DND-41 (cell line): ENCODE measurements at regions not wholly inside any gene's neighbourhood (a gene's known extent, or its start where the extent isn't known, plus 50 kb on each side); places are given as distances from the start of the nearest gene placed in this dataset.

Experiments
- ATAC-seq: fragments of 200-7000 bp; cut with Tn5 transposase; 3 replicates; pipeline ENCODE4 v1.9.1; 2021; ENCODE audit warnings: low read depth; ENCODE audit not compliant: insufficient read depth
- DNase-seq: peaks from one replicate; pipeline ENCODE4 v3.0.0-alpha.2; 2020
- H2AFZ ChIP-seq: 2 replicates; pipeline ENCODE4 v1.6.0; 2012; ENCODE audit warnings: low read depth, low read length
- H3K27ac ChIP-seq: 2 replicates; pipeline ENCODE4 v1.5.1; 2012; ENCODE audit warnings: low read length, inconsistent platforms
- H3K27me3 ChIP-seq: fragments of 200-600 bp; sonication (generic); 2 replicates; pipeline ENCODE4 v1.6.0; 2012; ENCODE audit warnings: low read length, mild to moderate bottlenecking, inconsistent platforms; ENCODE audit not compliant: insufficient read depth, poor library complexity
- H3K36me3 ChIP-seq: 2 replicates; pipeline ENCODE4 v1.5.1; 2012; ENCODE audit warnings: low read length, inconsistent platforms; ENCODE audit not compliant: insufficient read depth
- H3K4me1 ChIP-seq: 2 replicates; pipeline ENCODE4 v1.5.1; 2012; ENCODE audit warnings: mild to moderate bottlenecking, low read length; ENCODE audit not compliant: insufficient read depth
- H3K4me2 ChIP-seq: 2 replicates; pipeline ENCODE4 v1.6.0; 2012; ENCODE audit warnings: mild to moderate bottlenecking, moderate library complexity, low read length, inconsistent platforms; ENCODE audit not compliant: insufficient read depth
- H3K4me3 ChIP-seq, 2 experiments: fragments of 200-600 bp in 1 of 2; shearing (Covaris generic) in 1 of 2; 2 replicates each; pipeline ENCODE4 v1.5.1; 2012 to 2016; ENCODE audit warnings: inconsistent platforms in 2 of 2, low read length in 2 of 2, mild to moderate bottlenecking in 2 of 2, low read depth in 1 of 2, moderate library complexity in 1 of 2
- H3K79me2 ChIP-seq: 2 replicates; pipeline ENCODE4 v1.6.0; 2012; ENCODE audit warnings: low read length, inconsistent platforms; ENCODE audit not compliant: insufficient read depth
- H3K9ac ChIP-seq: 2 replicates; pipeline ENCODE4 v1.6.0; 2012; ENCODE audit warnings: low read depth, mild to moderate bottlenecking, inconsistent platforms, low read length, moderate library complexity
- H3K9me3 ChIP-seq: 2 replicates; pipeline ENCODE4 v1.5.1; 2012; ENCODE audit warnings: low read length, moderate library complexity, mild to moderate bottlenecking, inconsistent platforms; ENCODE audit not compliant: insufficient read depth, severe bottlenecking
- H4K20me1 ChIP-seq: 2 replicates; pipeline ENCODE4 v1.6.0; 2012; ENCODE audit warnings: low read length; ENCODE audit not compliant: insufficient read depth
- EZH2 ChIP-seq: IDR thresholded peaks from 3 replicates; pipeline ENCODE4 v1.6.1; 2012; ENCODE audit warnings: borderline replicate concordance, low read depth, mild to moderate bottlenecking, moderate library complexity, low read length, inconsistent platforms; ENCODE audit not compliant: severe bottlenecking
- TF ChIP-seq, protein P1 (sequence below): IDR thresholded peaks from 2 replicates; pipeline ENCODE4 v1.5.1; 2012; ENCODE audit warnings: borderline replicate concordance, low read length, moderate library complexity, mild to moderate bottlenecking; ENCODE audit not compliant: poor library complexity, severe bottlenecking; ENCODE audit errors: extremely low read depth

DNA sequence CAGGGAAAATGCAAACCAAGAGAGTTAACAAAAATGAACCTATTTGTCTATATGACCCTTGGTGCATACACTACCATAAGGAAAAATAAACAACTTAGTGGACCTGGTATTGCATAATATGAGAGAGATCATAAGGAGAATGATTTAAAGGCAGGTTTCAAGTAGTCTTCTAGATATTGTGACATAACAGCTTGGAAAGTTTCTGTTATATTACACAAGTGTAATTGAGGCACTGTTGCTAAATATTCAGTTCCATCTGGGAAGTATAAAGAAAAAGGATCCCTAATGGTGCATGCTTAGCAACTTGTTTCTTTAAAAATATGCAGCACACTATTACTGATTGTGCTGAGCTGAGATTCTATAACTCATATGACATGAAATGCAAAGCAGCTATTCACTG, 252.2 kb upstream of the SPHKAP start:
- no peak for ATAC-seq
- Histone ChIP-seq H3K4me2 (no peak overlapping the region), H3K9ac (no peak overlapping the region), H3K79me2 (no peaks in the 10 kb centered on the region), H3K27ac (no peak overlapping the region), H3K36me3 (no peaks in the 10 kb centered on the region), H3K4me3 (no peak overlapping the region), H4K20me1 (no peaks in the 10 kb centered on the region), H2AFZ (no peak overlapping the region), H3K9me3 (no peaks in the 10 kb centered on the region), H3K4me1 (no peaks in the 10 kb centered on the region), H3K27me3 (no peaks in the 10 kb centered on the region)
- DNase-seq, result no peak
- TF ChIP-seq, protein P1, sequence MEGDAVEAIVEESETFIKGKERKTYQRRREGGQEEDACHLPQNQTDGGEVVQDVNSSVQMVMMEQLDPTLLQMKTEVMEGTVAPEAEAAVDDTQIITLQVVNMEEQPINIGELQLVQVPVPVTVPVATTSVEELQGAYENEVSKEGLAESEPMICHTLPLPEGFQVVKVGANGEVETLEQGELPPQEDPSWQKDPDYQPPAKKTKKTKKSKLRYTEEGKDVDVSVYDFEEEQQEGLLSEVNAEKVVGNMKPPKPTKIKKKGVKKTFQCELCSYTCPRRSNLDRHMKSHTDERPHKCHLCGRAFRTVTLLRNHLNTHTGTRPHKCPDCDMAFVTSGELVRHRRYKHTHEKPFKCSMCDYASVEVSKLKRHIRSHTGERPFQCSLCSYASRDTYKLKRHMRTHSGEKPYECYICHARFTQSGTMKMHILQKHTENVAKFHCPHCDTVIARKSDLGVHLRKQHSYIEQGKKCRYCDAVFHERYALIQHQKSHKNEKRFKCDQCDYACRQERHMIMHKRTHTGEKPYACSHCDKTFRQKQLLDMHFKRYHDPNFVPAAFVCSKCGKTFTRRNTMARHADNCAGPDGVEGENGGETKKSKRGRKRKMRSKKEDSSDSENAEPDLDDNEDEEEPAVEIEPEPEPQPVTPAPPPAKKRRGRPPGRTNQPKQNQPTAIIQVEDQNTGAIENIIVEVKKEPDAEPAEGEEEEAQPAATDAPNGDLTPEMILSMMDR, result no peak
- no peak for TF ChIP-seq EZH2

DNA sequence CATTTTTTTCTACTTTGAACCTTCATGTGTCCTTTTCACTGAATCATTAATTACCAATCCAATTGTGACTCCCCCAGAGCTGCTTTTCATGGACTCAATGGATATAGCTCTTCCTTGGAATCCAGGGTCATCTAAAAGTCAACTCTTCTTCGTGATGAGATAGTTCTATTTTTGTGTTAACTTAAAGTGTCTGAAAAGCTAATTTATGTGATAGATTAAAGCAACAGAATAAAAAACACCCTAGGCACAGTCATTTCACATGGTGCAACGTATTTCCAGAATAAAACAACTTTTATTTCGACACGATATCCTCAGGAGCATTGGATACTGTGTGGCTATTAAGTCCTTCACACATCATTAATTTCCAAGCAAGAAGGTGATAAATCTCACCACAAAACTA, 250.6 kb upstream of the SPHKAP start:
- Histone ChIP-seq H3K4me1 (no peaks in the 10 kb centered on the region), H3K27ac (no peak overlapping the region), H3K4me2 (no peak overlapping the region), H3K36me3 (no peaks in the 10 kb centered on the region), H3K79me2 (no peaks in the 10 kb centered on the region), H3K9ac (no peak overlapping the region), H2AFZ (no peak overlapping the region), H3K27me3 (no peaks in the 10 kb centered on the region), H3K9me3 (peaks cover 2% of the 10 kb centered on the region), H4K20me1 (no peaks in the 10 kb centered on the region), H3K4me3 (no peak overlapping the region)
- ATAC-seq (no peak), DNase-seq (no peak)
- TF ChIP-seq, protein P1, result no peak
- no peak for TF ChIP-seq EZH2

DNA sequence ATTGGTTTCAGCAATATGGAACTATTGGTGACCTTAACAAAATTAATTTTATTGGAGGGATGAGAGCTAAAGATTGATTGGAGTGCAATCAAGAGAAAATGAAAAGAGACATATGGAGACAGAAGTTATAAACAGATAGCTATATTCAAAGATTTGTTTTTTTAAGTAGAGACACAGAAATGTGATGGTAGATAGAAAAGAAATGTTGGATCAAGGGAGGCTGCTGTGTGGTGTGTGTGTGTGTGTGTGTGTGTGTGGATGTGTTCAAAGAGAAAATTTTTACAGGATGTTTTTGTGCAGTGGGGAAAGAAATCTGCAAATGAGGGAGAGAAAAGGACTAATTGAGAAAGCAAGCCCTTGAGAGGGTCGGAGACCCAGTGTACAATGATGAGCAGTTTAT, 249.5 kb upstream of the SPHKAP start:
- Histone ChIP-seq H3K4me3 (no peak overlapping the region), H3K4me1 (no peaks in the 10 kb centered on the region), H3K79me2 (no peaks in the 10 kb centered on the region), H3K36me3 (no peaks in the 10 kb centered on the region), H3K9me3 (peaks cover 2% of the 10 kb centered on the region), H4K20me1 (no peaks in the 10 kb centered on the region), H3K27ac (no peak overlapping the region), H3K27me3 (no peaks in the 10 kb centered on the region), H2AFZ (no peak overlapping the region), H3K9ac (no peak overlapping the region), H3K4me2 (no peak overlapping the region)
- no peak for DNase-seq
- no peak for ATAC-seq
- no peak for TF ChIP-seq EZH2
- TF ChIP-seq, protein P1, result no peak
